HG03442 (cell line): ENCODE measurements at regions not wholly inside any gene's neighbourhood (a gene's known extent, or its start where the extent isn't known, plus 50 kb on each side); places are given as distances from the start of the nearest gene placed in this dataset.

ENCODE experiments used
- ATAC-seq: cut with Tn5 transposase; IDR thresholded peaks from one replicate; pipeline ENCODE4 v1.9.1; 2021; ENCODE audit warnings: mild to moderate bottlenecking, moderate library complexity; ENCODE audit not compliant: unreplicated experiment

GRCh38 chr4:108567831-108568230 is 52.5 kb upstream of the RPL34 start:
- no peak for ATAC-seq

- no peak for ATAC-seq
These were observed 59.3 kb upstream of the RPL34 start for GRCh38 chr4:108561116-108561515.

- no peak for ATAC-seq
These were observed 59.8 kb upstream of the RPL34 start for GRCh38 chr4:108560616-108561015.

- ATAC-seq, result no peak
These were observed 60.5 kb upstream of the RPL34 start for GRCh38 chr4:108559911-108560310.

- ATAC-seq, result no peak
These were observed 61.1 kb upstream of the RPL34 start for GRCh38 chr4:108559068-108559793.

GRCh38 chr4:108556588-108557200 is 63.7 kb upstream of the RPL34 start:
- ATAC-seq, result peak; percentile 64

- no peak for ATAC-seq
These were observed 64.2 kb upstream of the RPL34 start for GRCh38 chr4:108556166-108556565.

GRCh38 chr4:108555701-108556100 is 64.7 kb upstream of the RPL34 start:
- no peak for ATAC-seq

- ATAC-seq, result no peak
These were observed 72.7 kb upstream of the RPL34 start for GRCh38 chr4:108547682-108548081.

- no peak for ATAC-seq
These were observed 73.6 kb upstream of the RPL34 start for GRCh38 chr4:108546728-108547127.

GRCh38 chr4:108544481-108544880 is 75.9 kb upstream of the RPL34 start:
- ATAC-seq, result no peak

- ATAC-seq, result no peak
These were observed 76.9 kb upstream of the RPL34 start for GRCh38 chr4:108543359-108543968.

GRCh38 chr4:108540536-108540935 is 79.8 kb upstream of the RPL34 start:
- ATAC-seq, result no peak

- ATAC-seq, result no peak
These were observed 83.8 kb upstream of the RPL34 start for GRCh38 chr4:108536577-108536976.

- ATAC-seq, result no peak
These were observed 84.6 kb upstream of the RPL34 start for GRCh38 chr4:108535757-108536156.

GRCh38 chr4:108533876-108534275 is 86.5 kb upstream of the RPL34 start:
- no peak for ATAC-seq

GRCh38 chr4:108533245-108533844 is 87.0 kb upstream of the RPL34 start:
- no peak for ATAC-seq

GRCh38 chr4:108532738-108533137 is 87.6 kb upstream of the RPL34 start:
- ATAC-seq, result no peak

GRCh38 chr4:108532187-108532586 is 88.2 kb upstream of the RPL34 start:
- no peak for ATAC-seq

GRCh38 chr4:108531461-108531860 is 88.9 kb upstream of the RPL34 start:
- ATAC-seq, result no peak

GRCh38 chr4:108529984-108530905 is 90.1 kb upstream of the RPL34 start:
- ATAC-seq, result no peak
